A549 (cell line): ENCODE measurements at regions not wholly inside any gene's neighbourhood (a gene's known extent, or its start where the extent isn't known, plus 50 kb on each side); places are given as distances from the start of the nearest gene placed in this dataset.

Source experiments
- ATAC-seq, 2 experiments: fragments of 200-7000 bp in 1 of 2; fragments of >200 bp in 1 of 2; cut with Nextera tagmentation in 1 of 2; cut with Tn5 transposase in 1 of 2; 3 replicates each; pipeline versions ENCODE4 v1.8.0 to v1.9.1; 2018 to 2020; ENCODE audit warnings: mild to moderate bottlenecking in 1 of 2, moderate library complexity in 1 of 2
- CTCF ChIA-PET: fragments of 300-600 bp; sonication (Branson Sonifier 250); formaldehyde crosslinking; extraction: SDS; loops from one replicate; lab custom pipeline; 2021; ENCODE audit warnings: antibody characterized with exemption, inconsistent platforms; lab: Yijun Ruan, JAX
- POLR2A ChIA-PET: fragments of 350-600 bp; formaldehyde crosslinking; extraction: SDS; loops from one replicate; lab custom pipeline; 2021; ENCODE audit warnings: antibody characterized with exemption, inconsistent platforms; lab: Yijun Ruan, JAX
- DNase-seq, 2 experiments: peaks; one replicate each; pipeline versions ENCODE4 v3.0.0 to v3.0.0-alpha.2; 2011 to 2016; ENCODE audit warnings: low read depth in 1 of 2, low spot score in 1 of 2
- FAIRE-seq: peaks from 2 replicates; lab custom pipeline; 2011; peaks lifted over from hg19 to GRCh38; lab: Jason Lieb, UNC
- H3K27ac ChIP-seq, 2 experiments: fragments of >200 bp; sonication (Bioruptor Twin); formaldehyde crosslinking; 3 replicates each; pipeline ENCODE4 v1.5.1; 2016 to 2017
- H3K4me1 ChIP-seq: fragments of >200 bp; sonication (Bioruptor Twin); formaldehyde crosslinking; 3 replicates; pipeline ENCODE4 v1.6.1; 2016
- H3K4me2 ChIP-seq: fragments of >200 bp; sonication (Bioruptor Twin); formaldehyde crosslinking; 3 replicates; pipeline ENCODE4 v1.6.1; 2016
- H3K4me3 ChIP-seq: fragments of >200 bp; sonication (Bioruptor Twin); formaldehyde crosslinking; 3 replicates; pipeline ENCODE4 v1.5.1; 2016
- H3K9me3 ChIP-seq: fragments of >200 bp; sonication (Bioruptor Twin); formaldehyde crosslinking; 3 replicates; pipeline ENCODE4 v1.6.1; 2016
- BHLHE40 ChIP-seq: IDR thresholded peaks from 2 replicates; pipeline ENCODE4 v1.6.1; 2012; ENCODE audit warnings: low read depth, low read length, inconsistent platforms
- CBX2 ChIP-seq: fragments of 200-600 bp; sonication (generic); IDR thresholded peaks from 2 replicates; pipeline ENCODE4 v1.6.1; 2016; ENCODE audit warnings: low read depth, mild to moderate bottlenecking, borderline replicate concordance
- CHD2 ChIP-seq: fragments of 150-350 bp; IDR thresholded peaks from 2 replicates; pipeline ENCODE4 v1.6.1; 2014; ENCODE audit warnings: low read length; ENCODE audit not compliant: partially characterized antibody
- EHF ChIP-seq: fragments of 250-450 bp; sonication (Bioruptor Pico); IDR thresholded peaks from 2 replicates; pipeline ENCODE4 v1.5.0; 2020; ENCODE audit warnings: mild to moderate bottlenecking
- EP300 ChIP-seq, 2 experiments: fragments of >200 bp; sonication (Bioruptor Twin); formaldehyde crosslinking; IDR thresholded peaks; 2 replicates in 1 of 2; 3 replicates in 1 of 2; pipeline ENCODE4 v1.6.1; 2016 to 2017
- FOSB ChIP-seq: fragments of 250-450 bp; sonication (Bioruptor Pico); IDR thresholded peaks from 2 replicates; pipeline ENCODE4 v1.5.0; 2020; ENCODE audit warnings: mild to moderate bottlenecking, moderate library complexity
- HEYL ChIP-seq: fragments of 250-450 bp; sonication (Bioruptor Pico); IDR thresholded peaks from 2 replicates; pipeline ENCODE4 v1.8.0; 2021; ENCODE audit warnings: mild to moderate bottlenecking, moderate library complexity
- HOXA7 ChIP-seq: fragments of 250-450 bp; sonication (Bioruptor Pico); IDR thresholded peaks from 2 replicates; pipeline ENCODE4 v1.5.0; 2020; ENCODE audit warnings: mild to moderate bottlenecking, moderate library complexity
- HOXB13 ChIP-seq: fragments of 250-450 bp; sonication (Bioruptor Pico); IDR thresholded peaks from 2 replicates; pipeline ENCODE4 v1.5.0; 2020; ENCODE audit warnings: low read depth, mild to moderate bottlenecking, moderate library complexity
- JUN ChIP-seq, 2 experiments: fragments of >200 bp; sonication (Bioruptor Twin); formaldehyde crosslinking; IDR thresholded peaks; 2 replicates in 1 of 2; 3 replicates in 1 of 2; pipeline ENCODE4 v1.6.1; 2016 to 2017
- JUNB ChIP-seq: fragments of >200 bp; sonication (Bioruptor Twin); formaldehyde crosslinking; IDR thresholded peaks from 2 replicates; pipeline ENCODE4 v1.6.1; 2016
- KDM1A ChIP-seq: fragments of 200-600 bp; sonication (generic); IDR thresholded peaks from 2 replicates; pipeline ENCODE4 v1.6.1; 2016; ENCODE audit warnings: low read depth, mild to moderate bottlenecking
- MAFK ChIP-seq: fragments of 450-650 bp; IDR thresholded peaks from 2 replicates; pipeline ENCODE4 v1.6.1; 2014; ENCODE audit not compliant: partially characterized antibody
- MAZ ChIP-seq: fragments of 150-350 bp; IDR thresholded peaks from 2 replicates; pipeline ENCODE4 v1.6.1; 2014; ENCODE audit warnings: antibody characterized with exemption, low read depth, low read length, borderline replicate concordance
- NFE2L2 ChIP-seq: fragments of 150-350 bp; conservative IDR thresholded peaks from 2 replicates; pipeline ENCODE4 v1.6.1; 2014; ENCODE audit warnings: low read length
- PHF8 ChIP-seq: fragments of 200-600 bp; sonication (generic); IDR thresholded peaks from 2 replicates; pipeline ENCODE4 v1.6.1; 2016; ENCODE audit warnings: low read depth, mild to moderate bottlenecking, antibody characterized with exemption, moderate library complexity, borderline replicate concordance
- RAD21 ChIP-seq, 2 experiments: fragments of >200 bp in 1 of 2; sonication (Bioruptor Twin) in 1 of 2; formaldehyde crosslinking in 1 of 2; IDR thresholded peaks in 1 of 2; conservative IDR thresholded peaks in 1 of 2; 2 replicates in 1 of 2; 3 replicates in 1 of 2; pipeline ENCODE4 v1.6.1; 2012 to 2018; ENCODE audit warnings: inconsistent platforms in 1 of 2
- RCOR1 ChIP-seq: fragments of 150-350 bp; IDR thresholded peaks from 2 replicates; pipeline ENCODE4 v1.6.1; 2014; ENCODE audit warnings: antibody characterized with exemption, low read length, low read depth
- RFX5 ChIP-seq: fragments of 450-650 bp; IDR thresholded peaks from 2 replicates; pipeline ENCODE4 v1.7.1; 2014; ENCODE audit warnings: antibody characterized with exemption, mild to moderate bottlenecking, moderate library complexity
- TFCP2L1 ChIP-seq: fragments of 250-450 bp; sonication (Bioruptor Pico); IDR thresholded peaks from 2 replicates; pipeline ENCODE4 v1.5.0; 2021; ENCODE audit warnings: mild to moderate bottlenecking
- ZC3H11A ChIP-seq: fragments of 450-650 bp; IDR thresholded peaks from 2 replicates; pipeline ENCODE4 v1.6.1; 2014; ENCODE audit warnings: antibody characterized with exemption, mild to moderate bottlenecking
- WGBS: methylation state at CpG from one replicate; pipeline ENCODE4 v1.1.6; 2017; ENCODE audit errors: missing lambda C conversion rate; 5-methylcytosine and 5-hydroxymethylcytosine counted together
- TF ChIP-seq, protein P1 (sequence below): fragments of 150-350 bp; IDR thresholded peaks from 2 replicates; pipeline ENCODE4 v1.6.1; 2014; ENCODE audit warnings: low read depth, mild to moderate bottlenecking, low read length
- TF ChIP-seq, protein P2 (sequence below): fragments of >200 bp; sonication (Bioruptor Twin); formaldehyde crosslinking; IDR thresholded peaks from 2 replicates; pipeline ENCODE4 v1.6.1; 2016
- TF ChIP-seq, protein P3 (sequence below): fragments of 200-600 bp; sonication (generic); IDR thresholded peaks from 2 replicates; pipeline ENCODE4 v1.6.1; 2016; ENCODE audit warnings: antibody characterized with exemption, mild to moderate bottlenecking, moderate library complexity

DNA sequence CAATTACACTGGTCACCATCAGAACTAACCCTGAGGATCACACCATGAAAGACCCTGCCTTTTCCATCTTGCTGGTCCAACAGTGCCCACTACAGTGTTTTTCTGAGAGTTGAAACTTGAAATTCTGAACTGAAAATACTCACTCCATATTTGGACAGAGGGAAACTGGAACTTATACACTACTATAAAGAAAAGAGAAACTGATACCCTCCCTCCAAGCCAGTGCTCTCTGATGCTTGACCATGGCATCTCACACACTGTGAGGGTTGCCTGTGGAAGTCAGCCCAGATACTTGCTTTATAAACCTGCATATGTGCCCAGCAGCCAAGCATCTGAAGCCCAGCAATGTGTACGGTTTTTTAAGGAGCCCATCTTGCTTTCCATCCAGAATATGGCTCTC, 108.7 kb downstream of the FOXA2 start (continued):
- no peak for TF ChIP-seq HOXA7 (CRISPR knock-in tag)

DNA sequence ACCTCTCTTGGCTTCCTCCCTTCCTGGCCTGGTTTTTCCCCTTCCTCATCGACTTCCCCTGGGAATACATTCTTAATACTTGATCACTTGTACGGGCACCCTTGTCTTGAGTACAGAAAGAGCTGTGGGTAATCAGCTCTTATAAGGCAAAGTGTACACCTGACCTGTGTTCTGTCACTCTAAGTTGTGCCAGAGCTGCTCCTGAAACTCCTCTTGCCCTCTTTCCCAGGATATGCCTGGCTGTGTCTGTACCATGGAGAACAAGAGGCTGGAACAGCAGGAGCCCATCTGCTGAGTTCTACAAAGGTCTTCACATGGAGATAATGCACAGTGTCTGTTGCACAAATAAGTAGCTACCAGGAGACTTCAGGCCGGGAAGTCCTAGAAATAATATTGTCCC, 110.1 kb downstream of the FOXA2 start:
- WGBS: 79% methylated on average over 3 of the region's 3 CpGs
- ChIA-PET POLR2A (no interaction called here), CTCF (interaction anchor here (0.9 to 3.5 kb wide), 7 partner anchors 9 to 126 kb away, joined by 3 to 17 read pairs (median 5); no protein-coding TSS in a partner anchor)
- DNase-seq (no peak), FAIRE-seq (no peak), ATAC-seq (no peak)
- 0 out of 3 replicates have a peak, but pooled peaks cover 6% of the 10 kb centered on the region for H3K9me3 ChIP-seq
- H3K4me3 ChIP-seq: no peak overlapping the region
- TF ChIP-seq, protein P1, sequence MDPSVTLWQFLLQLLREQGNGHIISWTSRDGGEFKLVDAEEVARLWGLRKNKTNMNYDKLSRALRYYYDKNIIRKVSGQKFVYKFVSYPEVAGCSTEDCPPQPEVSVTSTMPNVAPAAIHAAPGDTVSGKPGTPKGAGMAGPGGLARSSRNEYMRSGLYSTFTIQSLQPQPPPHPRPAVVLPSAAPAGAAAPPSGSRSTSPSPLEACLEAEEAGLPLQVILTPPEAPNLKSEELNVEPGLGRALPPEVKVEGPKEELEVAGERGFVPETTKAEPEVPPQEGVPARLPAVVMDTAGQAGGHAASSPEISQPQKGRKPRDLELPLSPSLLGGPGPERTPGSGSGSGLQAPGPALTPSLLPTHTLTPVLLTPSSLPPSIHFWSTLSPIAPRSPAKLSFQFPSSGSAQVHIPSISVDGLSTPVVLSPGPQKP: no peak
- no peak for TF ChIP-seq JUNB
- TF ChIP-seq RCOR1: no peak
- TF ChIP-seq EHF (CRISPR knock-in tag): no peak
- TF ChIP-seq, protein P2, sequence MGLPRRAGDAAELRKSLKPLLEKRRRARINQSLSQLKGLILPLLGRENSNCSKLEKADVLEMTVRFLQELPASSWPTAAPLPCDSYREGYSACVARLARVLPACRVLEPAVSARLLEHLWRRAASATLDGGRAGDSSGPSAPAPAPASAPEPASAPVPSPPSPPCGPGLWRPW: no peak
- no peak for TF ChIP-seq PHF8
- TF ChIP-seq MAZ: no peak
- TF ChIP-seq FOSB: no peak
- H3K27ac ChIP-seq: peak overlapping the region in 1 of 2 experiments; percentile 43; a peak in 3 of 6 replicates
- peaks cover 27% of the 10 kb centered on the region for H3K4me1 ChIP-seq
- no peak overlapping the region for H3K4me2 ChIP-seq

DNA sequence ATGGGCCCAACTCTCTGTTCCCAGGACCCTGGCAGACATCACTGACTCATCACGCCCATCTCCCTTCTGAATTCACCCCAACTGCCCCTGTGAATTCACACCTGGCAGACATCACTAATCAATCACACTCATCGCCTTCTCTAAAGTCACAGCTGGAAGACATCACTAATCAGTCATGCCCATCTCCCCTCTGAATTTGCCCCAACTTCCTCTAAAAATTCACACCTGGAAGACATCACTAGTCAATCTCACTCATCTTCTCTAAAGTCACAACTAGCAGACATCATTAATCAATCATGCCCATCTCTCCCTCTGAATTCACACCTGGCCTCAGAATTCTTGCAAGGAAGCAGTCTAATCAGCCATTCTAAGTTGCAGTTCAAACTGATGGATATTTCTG, 111.1 kb downstream of the FOXA2 start:
- no peak overlapping the region for H3K4me3 ChIP-seq
- ChIA-PET POLR2A (no interaction called here), CTCF (interaction anchor here (1.1 to 3.5 kb wide), 4 partner anchors 10 to 86 kb away, joined by 3 to 17 read pairs (median 8); no protein-coding TSS in a partner anchor)
- H3K9me3 ChIP-seq: no peaks in the 10 kb centered on the region
- H3K4me2 ChIP-seq: no peak overlapping the region
- DNase-seq (no peak), FAIRE-seq (no peak), ATAC-seq (no peak)
- WGBS: 87% methylated on average over 2 of the region's 2 CpGs
- H3K4me1 ChIP-seq: peaks cover 30% of the 10 kb centered on the region
- TF ChIP-seq, protein P3, sequence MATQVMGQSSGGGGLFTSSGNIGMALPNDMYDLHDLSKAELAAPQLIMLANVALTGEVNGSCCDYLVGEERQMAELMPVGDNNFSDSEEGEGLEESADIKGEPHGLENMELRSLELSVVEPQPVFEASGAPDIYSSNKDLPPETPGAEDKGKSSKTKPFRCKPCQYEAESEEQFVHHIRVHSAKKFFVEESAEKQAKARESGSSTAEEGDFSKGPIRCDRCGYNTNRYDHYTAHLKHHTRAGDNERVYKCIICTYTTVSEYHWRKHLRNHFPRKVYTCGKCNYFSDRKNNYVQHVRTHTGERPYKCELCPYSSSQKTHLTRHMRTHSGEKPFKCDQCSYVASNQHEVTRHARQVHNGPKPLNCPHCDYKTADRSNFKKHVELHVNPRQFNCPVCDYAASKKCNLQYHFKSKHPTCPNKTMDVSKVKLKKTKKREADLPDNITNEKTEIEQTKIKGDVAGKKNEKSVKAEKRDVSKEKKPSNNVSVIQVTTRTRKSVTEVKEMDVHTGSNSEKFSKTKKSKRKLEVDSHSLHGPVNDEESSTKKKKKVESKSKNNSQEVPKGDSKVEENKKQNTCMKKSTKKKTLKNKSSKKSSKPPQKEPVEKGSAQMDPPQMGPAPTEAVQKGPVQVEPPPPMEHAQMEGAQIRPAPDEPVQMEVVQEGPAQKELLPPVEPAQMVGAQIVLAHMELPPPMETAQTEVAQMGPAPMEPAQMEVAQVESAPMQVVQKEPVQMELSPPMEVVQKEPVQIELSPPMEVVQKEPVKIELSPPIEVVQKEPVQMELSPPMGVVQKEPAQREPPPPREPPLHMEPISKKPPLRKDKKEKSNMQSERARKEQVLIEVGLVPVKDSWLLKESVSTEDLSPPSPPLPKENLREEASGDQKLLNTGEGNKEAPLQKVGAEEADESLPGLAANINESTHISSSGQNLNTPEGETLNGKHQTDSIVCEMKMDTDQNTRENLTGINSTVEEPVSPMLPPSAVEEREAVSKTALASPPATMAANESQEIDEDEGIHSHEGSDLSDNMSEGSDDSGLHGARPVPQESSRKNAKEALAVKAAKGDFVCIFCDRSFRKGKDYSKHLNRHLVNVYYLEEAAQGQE: no peak
- TF ChIP-seq FOSB (no peak), JUN (IDR thresholded peaks at IDR 0.05) (no peak), HEYL (CRISPR knock-in tag) (no peak), RFX5 (no peak), HOXB13 (no peak), HOXA7 (CRISPR knock-in tag) (no peak), CHD2 (no peak), MAZ (no peak), ZC3H11A (no peak), KDM1A (no peak), NFE2L2 (no peak), BHLHE40 (no peak), EP300 (IDR thresholded peaks at IDR 0.05) (no peak), MAFK (no peak), PHF8 (no peak), CBX2 (no peak), TFCP2L1 (CRISPR knock-in tag) (no peak), RAD21 (conservative IDR thresholded peaks at IDR 0.05 in 1 of 2, IDR thresholded peaks at IDR 0.05 in 1 of 2) (no peak)
- TF ChIP-seq, protein P2: no peak
- no peak overlapping the region; a peak in 1 of 6 replicates for H3K27ac ChIP-seq
